K562 (cell line): ENCODE measurements at regions not wholly inside any gene's neighbourhood (a gene's known extent, or its start where the extent isn't known, plus 50 kb on each side); places are given as distances from the start of the nearest gene placed in this dataset.

Experiments
- ATAC-seq: fragments of 200-7000 bp; cut with Tn5 transposase; 3 replicates; pipeline ENCODE4 v1.9.1; 2020; ENCODE audit warnings: moderate library complexity
- BruUV-seq: library from RNA; stranded (reverse); fragments of 400-500 nt; replicated peaks from 2 replicates; lab custom pipeline; 2021; lab: Mats Ljungman, UMichigan
- CTCF ChIA-PET: fragments of 300-600 bp; formaldehyde crosslinking; extraction: SDS; loops from one replicate; lab custom pipeline; 2021; ENCODE audit warnings: low intra/inter-chr PET ratio; lab: Yijun Ruan, JAX
- POLR2A ChIA-PET: fragments of 300-600, 350-650 bp; sonication (Branson Sonifier 250); formaldehyde crosslinking; extraction: SDS; loops from one replicate; lab custom pipeline; 2021; ENCODE audit warnings: antibody characterized with exemption, inconsistent platforms; lab: Yijun Ruan, JAX
- DNase-seq, 4 experiments: peaks; one replicate each; pipeline versions ENCODE4 v3.0.0 to v3.0.0-alpha.2; 2011 to 2018; ENCODE audit warnings: low spot score in 3 of 4, mixed read lengths in 3 of 4; ENCODE audit errors: extremely low read depth in 1 of 4
- FAIRE-seq: peaks from 2 replicates; lab custom pipeline; 2011; peaks lifted over from hg19 to GRCh38; lab: Jason Lieb, UNC
- H2AFZ ChIP-seq: 2 replicates; pipeline ENCODE4 v1.6.0; 2011; ENCODE audit warnings: low read depth, low read length, control low read depth, inconsistent platforms
- H3K27ac ChIP-seq: fragments of 200-600 bp; 3 replicates; pipeline ENCODE4 v1.8.0; 2011; ENCODE audit warnings: low read depth, mild to moderate bottlenecking, control low read depth, inconsistent platforms, low read length, moderate library complexity, mixed read lengths; ENCODE audit errors: extremely low read depth
- H3K27me3 ChIP-seq, 2 experiments: fragments of 300-600 bp in 1 of 2; 2 replicates in 1 of 2; 3 replicates in 1 of 2; pipeline versions ENCODE4 v1.6.0 to v1.8.0; 2011; ENCODE audit warnings: inconsistent platforms in 2 of 2, low read length in 2 of 2, mild to moderate bottlenecking in 1 of 2, mixed read lengths in 1 of 2, moderate library complexity in 1 of 2; ENCODE audit not compliant: control insufficient read depth in 2 of 2, insufficient read depth in 2 of 2
- H3K36me3 ChIP-seq: fragments of 300-600 bp; 3 replicates; pipeline ENCODE4 v1.8.0; 2011; ENCODE audit warnings: mild to moderate bottlenecking, low read length, inconsistent platforms; ENCODE audit not compliant: control insufficient read depth, insufficient read depth
- H3K4me1 ChIP-seq, 2 experiments: fragments of 200-600 bp in 1 of 2; replicated peaks in 1 of 2; 2 replicates in 1 of 2; 3 replicates in 1 of 2; pipeline versions ENCODE4 v1.5.1 to v1.8.0; 2011; ENCODE audit warnings: inconsistent platforms in 2 of 2, low read length in 2 of 2, mild to moderate bottlenecking in 1 of 2, mixed read lengths in 1 of 2, moderate library complexity in 1 of 2; ENCODE audit not compliant: control insufficient read depth in 2 of 2, insufficient read depth in 2 of 2
- H3K4me2 ChIP-seq: 2 replicates; pipeline ENCODE4 v1.6.1; 2011; ENCODE audit warnings: low read length, control low read depth, inconsistent platforms, mixed read lengths; ENCODE audit not compliant: insufficient read depth
- H3K4me3 ChIP-seq: fragments of 200-600 bp; sonication (generic), shearing (Covaris generic); 2 replicates; pipeline ENCODE4 v1.5.1; 2016; ENCODE audit warnings: control low read depth, inconsistent platforms
- H3K79me2 ChIP-seq: fragments of 200-600 bp; 3 replicates; pipeline ENCODE4 v1.8.0; 2011; ENCODE audit warnings: low read length, inconsistent platforms; ENCODE audit not compliant: control insufficient read depth, insufficient read depth
- H3K9ac ChIP-seq, 2 experiments: 2 replicates each; pipeline versions ENCODE4 v1.6.0 to v1.6.1; 2011; ENCODE audit warnings: low read depth in 2 of 2, low read length in 2 of 2, control low read depth in 1 of 2, inconsistent platforms in 1 of 2, mild to moderate bottlenecking in 1 of 2, mixed read lengths in 1 of 2; ENCODE audit not compliant: insufficient read depth in 1 of 2
- H3K9me1 ChIP-seq: one replicate; pipeline ENCODE4 v1.6.0; 2011; ENCODE audit warnings: inconsistent platforms, mild to moderate bottlenecking, low read length, moderate library complexity; ENCODE audit not compliant: control insufficient read depth, insufficient read depth
- H3K9me3 ChIP-seq: replicated peaks from 2 replicates; pipeline ENCODE4 v1.5.1; 2011; ENCODE audit warnings: low read depth, low read length, inconsistent platforms; ENCODE audit not compliant: control insufficient read depth, insufficient read depth
- H4K20me1 ChIP-seq: replicated peaks from 2 replicates; pipeline ENCODE4 v1.6.1; 2011; ENCODE audit warnings: low read length, inconsistent platforms, mixed read lengths; ENCODE audit not compliant: control insufficient read depth, insufficient read depth
- CEBPG ChIP-seq, 3 experiments: fragments of 200-800 bp in 1 of 3; sonication (Bioruptor generic) in 1 of 3; sonication (generic) in 1 of 3; formaldehyde crosslinking in 1 of 3; IDR thresholded peaks in 2 of 3; conservative IDR thresholded peaks in 1 of 3; 2 replicates each; pipeline versions ENCODE4 v1.6.1 to v1.8.0; 2016 to 2022; ENCODE audit warnings: missing compliant biosample characterization in 2 of 3, missing genetic modification characterization in 2 of 3, mild to moderate bottlenecking in 1 of 3, missing genetic modification reagents in 1 of 3
- CHCHD3 ChIP-seq: fragments of 250-450 bp; sonication (Bioruptor Pico); IDR thresholded peaks from 2 replicates; pipeline ENCODE4 v2.1.2; 2022; ENCODE audit warnings: mild to moderate bottlenecking
- EGR1 ChIP-seq: fragments of 450-650 bp; conservative IDR thresholded peaks from 2 replicates; pipeline ENCODE4 v1.6.1; 2017; ENCODE audit warnings: mild to moderate bottlenecking
- FOXJ3 ChIP-seq: sonication (generic); formaldehyde crosslinking; IDR thresholded peaks from 2 replicates; pipeline ENCODE4 v1.4.0; 2020; ENCODE audit warnings: mild to moderate bottlenecking, missing genetic modification reagents
- FOXK1 ChIP-seq: sonication (generic); formaldehyde crosslinking; IDR thresholded peaks from 2 replicates; pipeline ENCODE4 v1.8.0; 2022; ENCODE audit warnings: missing genetic modification reagents, mild to moderate bottlenecking, borderline replicate concordance
- GMEB1 ChIP-seq: fragments of 250-450 bp; sonication (Bioruptor Pico); IDR thresholded peaks from 2 replicates; pipeline ENCODE4 v1.4.0; 2020; ENCODE audit warnings: mild to moderate bottlenecking
- KLF10 ChIP-seq: fragments of 250-450 bp; sonication (Bioruptor Pico); IDR thresholded peaks from 2 replicates; pipeline ENCODE4 v1.6.1; 2021; ENCODE audit warnings: matching md5 sums
- MCM7 ChIP-seq, 2 experiments: fragments of 450-650 bp; IDR thresholded peaks; 2 replicates each; pipeline ENCODE4 v1.6.1; 2016 to 2018
- MECOM ChIP-seq: fragments of 250-450 bp; sonication (Bioruptor Pico); IDR thresholded peaks from 2 replicates; pipeline ENCODE4 v1.8.0; 2022; ENCODE audit warnings: inconsistent platforms
- PML ChIP-seq: IDR thresholded peaks from 2 replicates; pipeline ENCODE4 v1.6.1; 2012; ENCODE audit warnings: low read length, inconsistent platforms
- ZNF57 ChIP-seq: fragments of 450-650 bp; formaldehyde crosslinking; IDR thresholded peaks from 2 replicates; pipeline ENCODE4 v1.4.0; 2020; ENCODE audit warnings: mild to moderate bottlenecking, moderate library complexity
- ZNF707 ChIP-seq: fragments of 250-450 bp; sonication (Bioruptor Pico); conservative IDR thresholded peaks from 2 replicates; pipeline ENCODE4 v1.8.0; 2022; ENCODE audit warnings: inconsistent platforms, mild to moderate bottlenecking, moderate library complexity
- WGBS: fragments of 100-300 bp; shearing (Covaris generic); methylation state at CpG from one replicate; pipeline ENCODE4 v1.1.6; 2016; ENCODE audit warnings: low coverage, mixed read lengths; ENCODE audit not compliant: insufficient coverage; ENCODE audit errors: missing lambda C conversion rate; 5-methylcytosine and 5-hydroxymethylcytosine counted together
- in situ Hi-C: fragments of 300-500 bp; cut with MboI; formaldehyde crosslinking; loops from 4 replicates; pipeline ENCODE4 v1.15.0; 2018; ENCODE audit warnings: inconsistent platforms, mixed read lengths
- intact Hi-C: fragments of 100-400 bp; cut with micrococcal nuclease; formaldehyde crosslinking; loops from 2 replicates; pipeline ENCODE4 v1.14.2; 2022

- no peak overlapping the region for H2AFZ ChIP-seq
- BruUV-seq = no TSS peak
- CTCF ChIA-PET = no interaction called here
Observed at GRCh38 chr4:123830930-123831329, 434.3 kb downstream of the SPRY1 start.

GRCh38 chr4:123832173-123833026 is 435.8 kb downstream of the SPRY1 start:
- Histone ChIP-seq H3K4me1 (no peaks in the 10 kb centered on the region), H2AFZ (no peak overlapping the region), H3K9ac (no peak overlapping the region), H3K36me3 (no peaks in the 10 kb centered on the region), H3K4me2 (no peak overlapping the region), H3K27me3 (no peaks in the 10 kb centered on the region), H3K9me3 (no peaks in the 10 kb centered on the region), H3K27ac (no peak overlapping the region), H3K79me2 (no peaks in the 10 kb centered on the region), H3K9me1 (no peaks in the 10 kb centered on the region), H4K20me1 (no peaks in the 10 kb centered on the region), H3K4me3 (no peak overlapping the region)
- ChIA-PET POLR2A (no interaction called here), CTCF (no interaction called here)
- no TSS peak for BruUV-seq
- FAIRE-seq = no peak
- DNase-seq = no peak
- WGBS = 0% methylated on average over 5 of the region's 7 CpGs
- no peak for ATAC-seq
- intact Hi-C loops = loop anchor here (1.0 kb wide), 1 partner anchor 20 kb away; no protein-coding TSS in a partner anchor
- in situ Hi-C loops = no loop called here
- TF ChIP-seq CEBPG (CRISPR knock-in tag; IDR thresholded peaks at IDR 0.05) = no peak
- TF ChIP-seq CEBPG (tag; conservative IDR thresholded peaks at IDR 0.05 in 1 of 2, IDR thresholded peaks at IDR 0.05 in 1 of 2) = no peak
- no peak for TF ChIP-seq EGR1
- no peak for TF ChIP-seq FOXK1 (CRISPR knock-in tag)
- TF ChIP-seq ZNF707 (CRISPR knock-in tag) = no peak
- no peak for TF ChIP-seq FOXJ3 (CRISPR knock-in tag)
- no peak for TF ChIP-seq MECOM (CRISPR knock-in tag)
- TF ChIP-seq PML = no peak
- TF ChIP-seq ZNF57 = no peak
- no peak for TF ChIP-seq GMEB1 (CRISPR knock-in tag)
- TF ChIP-seq CHCHD3 (CRISPR knock-in tag) = no peak
- TF ChIP-seq KLF10 (CRISPR knock-in tag) = no peak

More at GRCh38 chr4:123830930-123831329, 434.3 kb downstream of the SPRY1 start:
- intact Hi-C loops = no loop called here
- H3K4me1 ChIP-seq = no peaks in the 10 kb centered on the region
- no peak overlapping the region for H3K4me3 ChIP-seq
- H3K79me2 ChIP-seq = no peaks in the 10 kb centered on the region
- no peaks in the 10 kb centered on the region for H3K9me1 ChIP-seq
- TF ChIP-seq MCM7 (IDR thresholded peaks at IDR 0.05) = no peak
- no peaks in the 10 kb centered on the region for H4K20me1 ChIP-seq
- in situ Hi-C loops = no loop called here
- H3K9me3 ChIP-seq = no peaks in the 10 kb centered on the region
- POLR2A ChIA-PET = interaction anchor here (0.7 kb wide), 1 partner anchor 1945 kb away, joined by 3 read pairs; no protein-coding TSS in a partner anchor
- H3K27me3 ChIP-seq = no peaks in the 10 kb centered on the region
- H3K36me3 ChIP-seq = no peaks in the 10 kb centered on the region
- WGBS = 1% methylated on average over 6 of the region's 6 CpGs
- DNase-seq (no peak), ATAC-seq (no peak), FAIRE-seq (no peak)
- H3K27ac ChIP-seq = no peak overlapping the region
- H3K4me2 ChIP-seq = no peak overlapping the region
- no peak overlapping the region for H3K9ac ChIP-seq
